NCI-H1436 treated with DMSO at 0.1 percent for 48 hours (cell line): ENCODE measurements at regions not wholly inside any gene's neighbourhood (a gene's known extent, or its start where the extent isn't known, plus 50 kb on each side); places are given as distances from the start of the nearest gene placed in this dataset.

Experiments
- DNase-seq: peaks from one replicate; lab custom pipeline; 2025; lab: John Stamatoyannopoulos, UW

DNA sequence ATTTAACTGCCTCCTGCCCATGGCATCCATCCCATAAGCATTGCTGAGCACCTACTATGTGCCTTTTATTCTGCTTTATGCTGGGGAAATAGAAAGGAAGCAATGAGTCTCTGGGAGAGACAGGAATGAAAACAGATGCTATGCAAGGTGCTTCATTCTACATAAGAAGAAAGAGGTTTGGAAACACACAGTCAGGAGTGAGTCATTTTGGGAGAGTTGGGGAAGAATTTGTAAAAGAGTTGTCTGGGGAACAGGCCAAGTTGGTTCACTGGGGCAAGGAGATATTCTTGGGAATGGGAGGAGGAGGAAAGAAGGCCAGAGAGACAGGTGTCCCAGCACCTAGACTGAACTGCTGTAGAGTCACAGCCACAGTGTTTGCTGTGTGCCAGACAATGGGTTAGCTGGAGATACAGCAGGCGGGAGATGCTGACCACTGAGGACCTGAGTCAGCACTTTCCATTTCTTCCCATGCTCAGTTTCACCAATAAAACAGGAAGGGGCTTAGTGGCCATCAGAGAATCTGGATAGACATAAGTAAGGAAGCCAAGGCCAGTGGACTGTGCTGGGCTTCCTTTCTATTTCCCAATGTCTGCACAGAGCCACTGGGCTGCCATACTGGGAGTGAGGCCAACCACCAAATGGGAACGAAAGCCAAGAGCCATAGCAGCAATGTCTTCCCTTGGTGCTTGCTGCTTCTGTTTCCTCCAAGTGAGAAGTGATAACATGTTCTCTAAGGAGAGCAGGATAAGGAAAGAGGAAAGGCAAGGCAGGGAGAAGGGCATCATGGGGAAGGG lies 187.7 kb upstream of the USP24 start:
- DNase-seq, result no peak

DNA sequence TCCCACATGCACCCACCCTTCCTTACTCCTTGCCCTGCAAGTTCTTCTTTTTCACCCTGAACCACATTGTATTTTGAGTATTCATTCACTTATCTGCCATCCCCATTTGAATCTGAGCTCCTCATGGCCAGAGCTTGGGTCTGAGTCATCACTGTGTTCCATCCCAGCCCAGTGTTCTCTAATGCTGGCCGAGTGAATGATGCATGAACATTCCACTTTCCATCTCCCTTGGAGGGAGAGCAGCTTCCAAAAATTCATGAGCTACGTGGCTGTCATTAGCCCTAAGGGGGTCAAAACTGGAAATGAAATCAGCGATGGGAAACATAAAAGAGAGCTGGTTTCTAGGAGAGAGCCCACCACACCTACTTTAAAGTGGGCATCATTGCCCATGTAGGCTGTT lies 187.0 kb upstream of the USP24 start:
- DNase-seq, result no peak

DNA sequence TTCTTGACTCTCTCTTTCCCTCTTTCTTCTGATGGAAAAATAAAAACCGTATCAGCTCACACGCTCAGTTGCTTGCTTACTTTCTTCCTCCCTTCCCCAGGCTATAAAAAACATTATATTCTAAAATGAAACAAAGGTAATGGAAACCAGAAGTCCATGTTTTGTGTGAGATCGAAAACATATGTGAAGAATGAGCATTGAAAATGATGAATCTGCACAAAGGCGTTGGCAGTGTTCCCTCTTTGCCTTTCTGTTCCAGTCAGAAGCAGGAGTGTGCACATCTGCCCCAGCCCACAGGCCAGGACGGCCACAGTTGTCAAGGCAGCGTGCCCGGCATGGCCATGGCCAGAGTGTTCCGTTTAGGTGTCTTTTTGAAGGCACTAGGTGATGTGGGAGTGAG lies 185.3 kb upstream of the USP24 start:
- DNase-seq, result no peak

DNA sequence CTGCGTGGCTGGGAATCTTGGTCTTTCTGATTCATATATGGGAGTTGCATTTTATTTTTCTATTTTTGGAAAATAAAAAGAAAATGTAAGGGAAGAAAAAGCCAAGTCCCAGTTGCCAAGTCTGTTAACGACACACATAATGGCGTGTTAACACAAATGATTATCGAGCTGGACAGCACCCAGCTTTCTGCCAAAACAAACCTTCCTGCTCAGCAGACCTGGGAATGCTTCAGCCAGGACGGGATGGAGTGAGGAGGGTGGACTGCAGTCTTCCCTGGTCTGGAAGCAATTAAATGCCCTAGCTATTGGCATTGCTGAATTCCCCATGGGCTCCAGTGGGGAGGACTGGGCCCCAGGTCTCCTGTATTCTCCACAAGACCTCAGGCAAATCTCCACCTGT lies 184.2 kb upstream of the USP24 start:
- no peak for DNase-seq

DNA sequence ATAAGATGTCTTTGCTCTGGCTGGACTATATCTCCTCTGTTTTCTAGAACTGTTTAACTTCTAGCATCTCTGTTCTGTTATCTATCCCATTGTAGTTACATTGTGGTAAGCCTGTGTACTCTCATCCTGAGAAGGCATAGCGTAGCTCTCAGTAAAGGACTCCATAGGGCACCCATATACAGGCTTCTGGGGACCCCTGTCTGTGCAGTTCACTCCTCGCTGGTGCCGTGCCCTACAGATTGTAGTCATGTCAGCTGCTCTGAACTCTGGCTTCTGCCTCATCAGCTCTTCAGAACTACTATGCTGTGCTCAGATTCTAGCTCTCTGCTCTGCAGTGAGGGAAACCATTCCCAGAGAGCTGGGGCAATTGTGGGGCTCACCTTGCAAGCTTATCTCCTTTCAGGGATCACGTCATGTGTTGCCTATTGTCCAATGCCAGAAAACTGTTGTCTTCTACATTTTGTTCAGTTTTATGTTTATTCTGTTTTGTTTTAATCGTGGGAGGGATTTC lies 181.3 kb upstream of the USP24 start:
- DNase-seq, result no peak

DNA sequence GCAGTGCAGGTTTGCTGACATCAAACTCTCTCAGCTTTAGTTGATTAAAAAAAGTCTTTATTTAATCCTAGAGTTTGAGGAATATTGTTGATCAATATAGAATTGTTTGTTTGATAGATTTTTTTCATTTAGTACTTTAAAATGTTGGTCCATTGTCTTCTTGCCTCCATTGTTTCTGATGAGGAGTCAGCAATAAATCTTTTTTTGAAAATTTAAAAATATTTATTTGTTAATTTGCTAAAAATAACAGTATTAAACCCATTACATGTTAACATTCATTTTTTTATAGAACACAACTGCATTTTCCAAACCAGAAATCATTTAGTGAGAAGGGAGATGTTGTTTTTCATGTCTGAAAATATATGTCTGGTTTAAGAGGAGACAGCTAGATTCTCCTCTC lies 173.8 kb upstream of the USP24 start:
- DNase-seq, result no peak

DNA sequence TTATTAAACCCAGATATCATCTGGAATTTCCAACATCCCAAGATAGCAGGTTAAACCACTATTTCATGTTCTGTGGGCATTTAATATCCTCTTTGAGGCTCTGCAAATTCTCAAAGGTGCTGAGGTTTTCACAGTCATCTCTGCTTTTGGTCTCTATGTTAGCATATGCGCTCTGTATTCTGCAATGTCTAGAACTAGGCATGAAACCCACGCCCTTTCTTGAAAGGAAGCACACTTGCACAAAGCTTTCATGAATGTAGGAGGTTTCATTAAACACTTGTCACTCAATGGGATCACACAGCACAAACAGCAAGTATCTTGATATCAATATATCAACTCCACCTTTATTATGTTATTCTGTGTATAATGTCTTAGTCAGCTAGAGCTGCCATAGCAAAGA lies 172.0 kb upstream of the USP24 start:
- no peak for DNase-seq

DNA sequence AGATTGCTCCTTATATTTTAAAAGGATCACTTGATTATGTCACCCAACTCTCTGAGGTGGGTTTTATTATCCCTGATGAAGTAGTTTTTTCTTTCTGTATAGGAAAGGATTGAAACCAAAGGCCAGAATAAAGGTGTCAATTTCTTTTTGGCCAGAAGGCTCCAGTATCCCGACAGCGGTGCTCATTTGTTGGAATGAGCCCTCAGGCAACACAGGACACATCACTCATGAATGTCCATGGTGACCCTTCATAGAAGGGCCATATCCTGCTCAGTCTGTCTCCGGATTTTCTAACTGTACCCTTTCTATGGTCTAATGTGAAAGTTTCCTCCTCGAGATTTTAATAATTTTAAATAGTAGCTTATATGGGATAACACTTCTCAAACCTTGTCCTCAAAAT lies 171.3 kb upstream of the USP24 start:
- DNase-seq, result no peak

DNA sequence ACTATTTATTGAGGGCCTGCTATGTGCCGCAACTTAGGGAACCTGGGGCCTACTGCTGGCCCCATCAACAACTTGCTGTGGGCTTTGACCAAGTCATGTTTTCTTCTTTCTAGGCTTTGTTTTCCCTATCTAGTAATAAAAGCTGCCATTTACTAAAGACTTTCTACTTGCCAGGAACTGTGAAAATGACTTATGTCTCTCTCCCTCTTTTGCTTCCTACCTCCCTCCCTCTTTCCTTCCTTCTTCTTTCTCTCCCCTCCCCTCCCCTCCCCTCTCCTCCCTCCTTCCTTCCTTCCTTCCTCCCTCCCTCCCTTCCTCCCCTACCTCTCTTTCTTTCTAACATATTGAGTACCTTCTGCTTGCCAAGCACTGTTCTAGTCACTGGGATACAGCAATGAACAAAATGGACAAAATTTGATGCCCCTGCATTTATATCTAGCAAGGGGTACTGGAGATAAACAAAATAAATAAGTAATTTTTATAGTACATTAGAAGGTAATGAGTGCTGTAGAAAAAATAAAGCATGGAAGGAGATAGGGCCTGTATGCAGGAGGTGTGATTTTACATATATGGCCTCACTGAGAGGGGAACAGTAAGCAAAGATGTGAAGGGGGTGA lies 170.3 kb upstream of the USP24 start:
- DNase-seq, result no peak

DNA sequence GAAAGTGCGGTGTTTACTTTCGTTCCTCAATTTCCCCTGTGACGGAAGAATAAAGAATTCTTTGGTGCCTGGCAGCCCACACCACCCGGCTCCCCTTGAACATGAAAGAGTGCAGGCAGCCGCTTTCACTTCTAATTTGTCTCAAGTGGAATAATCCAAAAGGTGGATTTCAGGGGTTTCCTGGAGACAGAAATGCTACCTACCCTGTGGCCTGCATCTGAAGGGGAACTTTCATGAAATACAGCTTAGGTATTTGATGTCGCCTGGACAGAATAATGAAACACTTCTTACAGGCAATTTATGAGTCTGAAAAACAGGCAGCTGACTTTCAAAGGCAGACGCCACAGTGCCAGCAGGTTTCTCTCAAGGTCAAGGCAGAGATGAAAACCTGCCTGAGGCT lies 169.5 kb upstream of the USP24 start:
- no peak for DNase-seq

DNA sequence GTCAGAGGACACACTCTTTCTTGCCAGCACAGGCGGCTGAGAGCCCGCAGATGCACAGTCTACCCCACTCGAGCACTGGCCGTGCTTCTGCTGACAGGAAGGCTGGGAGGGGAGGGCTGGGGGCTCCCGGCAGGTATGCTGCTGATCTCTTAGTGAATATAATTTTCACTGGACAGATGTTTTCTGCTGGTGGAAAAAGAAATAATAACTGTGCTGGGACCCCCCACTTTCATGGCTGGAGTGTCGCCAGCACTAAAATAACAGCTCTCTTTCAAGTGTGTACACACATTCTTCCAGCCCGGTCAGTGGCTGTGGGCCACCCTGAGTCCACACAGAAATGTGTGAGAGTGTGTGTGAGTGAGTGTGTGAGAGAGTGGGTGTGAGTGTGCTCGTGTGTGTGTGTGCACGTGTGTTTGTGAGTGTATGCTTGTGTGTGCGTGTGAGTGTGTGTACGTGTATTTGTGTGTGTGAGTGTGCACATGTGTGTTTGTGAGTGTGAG lies 167.7 kb upstream of the USP24 start:
- no peak for DNase-seq

DNA sequence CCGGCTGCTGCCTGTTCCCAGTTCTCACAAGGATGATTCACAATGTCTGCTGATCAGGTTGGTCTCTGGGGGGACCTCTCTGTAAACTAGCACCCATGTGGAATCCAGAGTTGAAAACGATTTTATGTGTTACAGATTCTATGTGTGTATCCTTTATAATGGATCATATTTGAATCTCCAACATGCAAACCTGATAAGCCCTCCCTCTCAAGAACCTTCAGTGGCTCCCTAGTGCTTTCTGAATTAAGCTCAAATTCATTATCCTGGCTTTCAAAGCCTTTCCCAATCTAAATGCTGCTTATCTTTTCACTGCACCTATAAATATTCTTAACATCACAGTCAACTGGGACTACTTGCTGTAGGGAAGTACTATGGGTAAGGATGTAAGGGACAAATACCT lies 166.8 kb upstream of the USP24 start:
- no peak for DNase-seq

DNA sequence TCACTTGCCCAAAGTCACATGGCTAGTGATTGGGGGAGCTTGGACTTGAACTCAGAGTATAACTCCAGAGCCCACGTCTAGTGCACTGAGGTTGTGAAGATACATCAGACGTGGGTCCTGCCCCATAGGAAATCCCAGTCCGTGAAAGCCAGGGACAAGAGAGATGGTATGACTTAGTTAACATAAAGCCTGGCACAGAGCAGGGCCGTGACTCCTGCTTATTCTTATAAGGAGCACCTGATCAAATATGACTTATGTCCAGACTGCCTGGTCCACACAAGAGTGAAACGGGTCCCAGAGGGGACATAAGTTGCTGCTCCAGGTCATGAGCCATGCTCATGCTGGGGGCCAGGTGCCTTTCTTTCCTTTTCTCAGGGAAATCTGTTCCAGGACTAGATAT lies 166.3 kb upstream of the USP24 start:
- DNase-seq, result no peak

DNA sequence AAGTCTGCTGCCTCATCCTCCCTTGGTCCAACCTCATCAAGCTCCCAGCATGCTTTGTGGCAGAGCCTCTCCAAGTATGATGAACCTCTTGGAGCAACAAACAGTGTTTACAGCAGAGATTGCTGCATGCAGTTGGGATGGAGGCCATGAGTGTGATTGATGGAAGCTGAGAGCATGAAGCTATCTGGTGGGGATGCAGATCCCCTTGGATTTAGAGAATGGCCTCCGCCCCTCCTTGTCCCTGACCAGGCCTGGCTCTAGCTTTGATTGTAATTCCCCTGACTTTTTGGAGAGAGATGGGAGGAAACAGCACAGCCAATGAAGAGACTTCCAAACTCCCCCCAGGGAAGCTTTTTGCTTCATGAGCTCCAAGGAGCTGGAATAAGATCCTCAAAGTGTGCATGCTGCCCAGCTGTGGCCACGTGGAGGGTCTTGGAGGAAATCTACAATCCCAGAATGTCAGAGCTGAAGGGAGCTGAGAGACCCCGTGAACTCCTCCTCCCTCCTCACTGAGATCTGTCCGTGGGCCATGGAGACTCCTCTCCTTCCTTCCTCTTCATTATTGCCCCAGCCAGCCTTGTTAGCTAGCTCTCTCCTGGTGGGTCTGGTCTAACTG lies 165.3 kb upstream of the USP24 start:
- DNase-seq, result no peak

DNA sequence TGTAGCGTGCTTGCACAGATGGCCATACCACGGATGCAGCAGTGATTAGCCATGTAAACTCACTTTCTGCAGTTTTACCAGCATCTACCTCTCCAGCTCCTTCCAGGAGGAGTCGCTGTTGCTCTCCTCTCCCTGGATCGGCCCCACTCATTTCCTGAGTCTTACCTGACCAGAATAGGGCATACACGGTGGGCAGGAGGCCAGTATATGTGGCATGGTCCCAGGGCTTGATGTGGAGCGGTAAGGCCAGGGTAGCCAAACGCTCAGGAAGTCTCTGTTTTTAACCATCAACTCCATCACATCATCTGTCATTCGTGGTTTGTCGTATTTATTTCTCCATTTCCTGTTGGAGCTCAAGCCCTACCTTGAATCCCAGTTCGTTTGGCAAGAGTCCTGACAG lies 163.4 kb upstream of the USP24 start:
- no peak for DNase-seq

DNA sequence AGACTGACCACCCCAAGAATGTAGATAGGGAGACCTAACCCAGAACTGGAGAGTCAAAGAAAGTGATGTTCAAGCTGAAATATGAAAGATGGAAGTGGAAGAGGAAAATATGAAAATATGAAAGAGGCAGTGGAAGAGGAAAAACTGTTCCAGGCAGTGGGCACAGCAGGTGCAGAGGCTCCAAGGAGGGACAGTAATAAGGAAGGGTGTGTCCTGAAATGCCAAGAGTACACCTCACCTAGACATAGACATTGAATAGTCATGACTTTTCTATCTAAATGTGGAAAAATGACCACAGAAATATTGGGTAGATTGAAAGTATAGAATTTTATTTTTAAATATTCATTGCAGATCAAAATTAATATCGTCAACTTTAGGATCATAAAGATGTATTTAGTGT lies 161.7 kb upstream of the USP24 start:
- DNase-seq, result no peak

DNA sequence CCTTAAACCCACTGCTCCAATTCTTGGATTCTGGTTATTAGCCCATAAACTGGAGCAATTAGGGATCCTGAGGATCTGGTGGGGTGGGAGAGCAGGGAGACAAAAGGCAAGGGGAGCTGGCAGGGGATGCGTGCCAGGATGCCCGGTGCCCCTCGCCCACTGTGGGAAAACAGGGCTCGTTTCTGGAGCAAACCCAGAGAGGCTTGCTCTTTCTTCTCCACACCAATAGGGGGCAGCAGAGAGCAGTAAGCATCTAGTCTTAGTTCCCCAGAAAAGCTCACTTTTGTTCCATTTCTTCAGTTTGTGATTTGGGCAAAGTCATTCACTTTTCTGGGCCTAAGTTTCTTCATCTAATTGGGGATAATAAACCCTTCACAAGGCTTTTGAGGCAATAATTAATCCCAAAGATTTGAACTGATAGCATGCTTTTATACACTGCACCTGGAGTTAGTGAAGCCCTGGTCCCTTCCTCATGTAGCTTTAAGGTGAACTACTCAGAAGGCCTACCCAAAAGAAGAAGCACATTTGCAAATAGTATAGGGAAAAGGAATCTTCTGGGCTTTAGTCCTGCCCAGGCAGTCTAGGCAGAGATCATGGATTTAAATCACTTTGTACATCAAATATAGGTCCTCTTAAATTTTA lies 160.6 kb upstream of the USP24 start:
- no peak for DNase-seq

DNA sequence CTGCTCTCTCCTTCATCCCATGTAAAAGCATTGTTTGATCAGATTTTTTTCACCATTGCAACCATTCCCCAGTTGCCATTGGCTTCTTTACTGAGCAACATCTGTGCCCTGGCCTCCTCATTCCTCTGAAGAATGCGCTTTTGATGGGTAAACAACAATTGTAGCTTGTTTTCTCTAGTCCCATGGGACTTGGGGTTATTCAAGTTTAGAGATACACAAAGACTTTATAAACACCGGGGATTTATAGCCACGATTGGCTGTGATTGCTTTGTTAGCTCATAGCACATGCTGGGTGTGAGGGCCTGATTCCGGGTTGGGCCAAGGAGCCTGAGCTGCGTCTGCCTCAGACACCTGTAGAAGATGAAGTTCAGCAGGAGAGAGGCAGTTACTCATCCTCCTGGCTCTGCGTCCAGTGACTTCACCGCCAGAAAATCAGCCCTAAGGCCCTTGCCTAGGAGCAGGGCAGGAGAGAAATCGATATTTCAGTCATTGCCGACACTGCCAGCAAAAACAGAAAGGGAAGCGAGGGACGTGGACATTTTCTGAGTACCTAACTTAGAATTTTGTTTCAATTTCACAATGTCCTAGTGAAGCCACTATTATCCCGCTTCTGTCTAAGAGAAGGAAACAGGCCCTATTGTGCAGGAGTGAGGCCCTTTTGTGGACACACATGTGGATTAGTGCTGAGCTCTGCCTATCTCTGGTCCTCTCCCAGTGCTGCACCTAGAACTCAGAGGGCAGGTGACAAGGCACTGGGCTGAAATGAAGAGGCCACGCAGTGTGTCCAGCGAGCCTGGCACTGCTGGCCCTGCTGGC lies 159.8 kb upstream of the USP24 start:
- no peak for DNase-seq

DNA sequence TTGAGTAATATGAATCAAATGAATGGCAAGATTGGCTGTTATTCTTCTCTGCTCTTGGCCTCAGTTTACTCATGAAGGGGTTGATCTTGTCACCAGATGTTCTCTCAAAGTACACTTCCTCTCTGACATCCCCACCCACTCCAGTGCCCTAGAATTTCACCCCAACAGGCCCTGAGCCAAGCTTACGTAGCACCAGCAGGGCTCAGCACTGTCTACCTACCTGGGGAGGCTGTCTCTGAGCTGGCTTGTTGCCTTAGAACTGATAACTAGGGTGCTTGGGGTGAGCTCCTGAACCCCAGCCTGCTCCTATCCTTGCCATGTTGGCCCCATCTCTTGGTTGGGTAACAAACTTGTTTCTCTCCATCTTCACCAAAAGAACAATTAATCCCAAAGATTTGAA lies 159.1 kb upstream of the USP24 start:
- DNase-seq, result no peak

DNA sequence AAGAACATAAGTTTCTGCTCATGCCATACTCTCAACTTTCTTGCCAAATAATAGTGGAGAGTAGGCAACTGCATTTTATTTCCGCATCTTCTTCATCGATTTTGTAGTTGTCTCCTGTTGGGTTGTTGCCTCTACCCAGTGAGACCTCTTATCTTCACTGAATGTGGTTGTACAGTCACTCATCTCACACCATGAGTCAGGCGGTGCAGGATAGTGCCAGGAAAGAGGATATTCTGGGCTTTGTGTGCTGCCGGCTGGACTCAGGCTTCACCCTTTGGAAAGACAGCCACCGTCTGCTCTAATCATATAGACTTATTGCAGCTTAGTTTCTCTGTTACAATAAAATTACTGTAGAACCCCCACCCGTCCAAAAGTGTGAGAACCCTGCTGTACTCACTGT lies 154.3 kb upstream of the USP24 start:
- DNase-seq, result no peak

DNA sequence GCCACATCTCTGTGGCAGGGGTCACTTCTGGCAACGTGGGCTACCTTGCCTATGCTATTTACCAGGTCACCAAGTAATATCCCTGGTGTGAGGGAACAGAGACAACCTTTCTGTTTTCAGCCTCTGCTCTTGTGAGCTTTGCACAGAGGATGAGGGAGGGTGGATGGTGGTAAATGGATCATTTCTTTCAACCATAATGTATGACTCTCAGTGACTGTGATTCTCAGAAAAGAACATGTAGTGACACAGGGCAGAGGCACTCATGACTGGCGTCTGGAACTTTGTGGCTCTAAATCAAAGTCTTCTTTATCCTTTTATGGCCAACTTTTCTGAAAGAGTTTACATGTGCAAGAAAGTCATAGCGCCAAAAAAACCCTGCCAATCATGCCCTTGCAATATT lies 153.5 kb upstream of the USP24 start:
- no peak for DNase-seq

DNA sequence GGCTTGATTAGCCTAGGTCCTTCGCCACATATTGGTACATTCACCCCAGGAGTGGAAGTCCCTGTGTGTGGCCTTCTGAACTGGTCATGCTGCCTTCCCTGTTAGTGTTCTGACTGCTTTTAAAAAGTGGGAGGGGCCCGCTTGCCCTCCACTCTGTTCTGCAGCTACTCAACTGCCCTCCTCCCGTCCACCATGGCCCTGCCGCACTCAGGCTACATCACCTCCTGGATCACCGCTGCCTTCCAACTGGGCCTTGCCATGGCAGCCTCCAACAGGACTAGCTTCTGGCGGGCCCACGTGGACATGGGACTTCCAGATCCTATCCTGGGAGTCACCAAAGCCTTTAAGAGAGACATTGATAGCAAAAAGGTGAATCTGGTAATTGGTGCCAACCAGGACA lies 152.1 kb upstream of the USP24 start:
- DNase-seq, result no peak
